Uterus (tissue), 2 donors: ENCODE measurements at regions not wholly inside any gene's neighbourhood (a gene's known extent, or its start where the extent isn't known, plus 50 kb on each side); places are given as distances from the start of the nearest gene placed in this dataset.

Source experiments
- POLR2A ChIP-seq, 2 donors: fragments of 450-650 bp; IDR thresholded peaks; one replicate each; pipeline ENCODE4 v1.6.1; 2016; ENCODE audit warnings: antibody characterized with exemption in 2 of 2, mild to moderate bottlenecking in 1 of 2, moderate library complexity in 1 of 2
- TF ChIP-seq, protein P1 (sequence below), 4 experiments: fragments of 200-600 bp in 2 of 4; fragments of 450-650 bp in 2 of 4; sonication (generic) in 2 of 4; IDR thresholded peaks; one replicate each; pipeline ENCODE4 v1.5.1; 2016 to 2019; ENCODE audit warnings: antibody characterized with exemption in 4 of 4, mild to moderate bottlenecking in 2 of 4, moderate library complexity in 1 of 4

GRCh38 chr4:104630272-104630671 lies 135.6 kb upstream of the CXXC4 start:
- TF ChIP-seq, protein P1, sequence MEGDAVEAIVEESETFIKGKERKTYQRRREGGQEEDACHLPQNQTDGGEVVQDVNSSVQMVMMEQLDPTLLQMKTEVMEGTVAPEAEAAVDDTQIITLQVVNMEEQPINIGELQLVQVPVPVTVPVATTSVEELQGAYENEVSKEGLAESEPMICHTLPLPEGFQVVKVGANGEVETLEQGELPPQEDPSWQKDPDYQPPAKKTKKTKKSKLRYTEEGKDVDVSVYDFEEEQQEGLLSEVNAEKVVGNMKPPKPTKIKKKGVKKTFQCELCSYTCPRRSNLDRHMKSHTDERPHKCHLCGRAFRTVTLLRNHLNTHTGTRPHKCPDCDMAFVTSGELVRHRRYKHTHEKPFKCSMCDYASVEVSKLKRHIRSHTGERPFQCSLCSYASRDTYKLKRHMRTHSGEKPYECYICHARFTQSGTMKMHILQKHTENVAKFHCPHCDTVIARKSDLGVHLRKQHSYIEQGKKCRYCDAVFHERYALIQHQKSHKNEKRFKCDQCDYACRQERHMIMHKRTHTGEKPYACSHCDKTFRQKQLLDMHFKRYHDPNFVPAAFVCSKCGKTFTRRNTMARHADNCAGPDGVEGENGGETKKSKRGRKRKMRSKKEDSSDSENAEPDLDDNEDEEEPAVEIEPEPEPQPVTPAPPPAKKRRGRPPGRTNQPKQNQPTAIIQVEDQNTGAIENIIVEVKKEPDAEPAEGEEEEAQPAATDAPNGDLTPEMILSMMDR (IDR thresholded peaks at IDR 0.05) = no peak
- TF ChIP-seq POLR2A (IDR thresholded peaks at IDR 0.05) = no peak
